ENCODE measurements at regions not wholly inside any gene's neighbourhood (a gene's known extent, or its start where the extent isn't known, plus 50 kb on each side); places are given as distances from the start of the nearest gene placed in this dataset.
"Not testable (repeated sequence)": the region's sequence is repeated elsewhere in the genome, so short reads cannot be mapped to it uniquely, and the experiment has no call there.

DNA sequence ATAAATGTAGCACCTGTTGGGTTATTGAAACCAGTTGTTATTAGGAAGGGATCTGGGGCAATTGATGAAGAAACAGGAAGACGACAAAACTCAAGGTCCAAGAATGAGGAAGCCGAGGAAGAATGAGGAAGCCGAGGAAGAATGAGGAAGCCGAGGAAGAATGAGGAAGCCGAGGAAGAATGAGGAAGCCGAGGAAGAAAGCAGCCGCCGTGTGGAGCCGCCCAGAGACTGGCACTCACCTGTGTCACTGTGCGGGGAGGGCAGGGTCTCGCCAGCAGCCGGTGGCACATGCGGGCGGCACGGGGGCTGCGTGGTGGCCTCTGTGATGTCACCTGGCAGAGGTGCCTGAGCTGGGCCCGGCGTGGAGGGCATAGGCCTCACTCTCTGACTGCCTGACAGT, 71.1 kb upstream of the CFAP46 start:
- H3K27ac ChIP-seq = no peak overlapping the region
- no peaks in the 10 kb centered on the region for H3K27me3 ChIP-seq
- no peaks in the 10 kb centered on the region for H3K36me3 ChIP-seq
- 71 to 77% methylated on average over 18 of the region's 18 CpGs for WGBS, 2 donors
- H3K4me1 ChIP-seq = peaks cover 0 to 12% of the 10 kb centered on the region in 2 donors
- intact Hi-C loops (cut with DNase I) = no loop called here
- DNase-seq = no peak
- TF ChIP-seq POLR2A (IDR thresholded peaks at IDR 0.05) = no peak
- TF ChIP-seq, protein P1, sequence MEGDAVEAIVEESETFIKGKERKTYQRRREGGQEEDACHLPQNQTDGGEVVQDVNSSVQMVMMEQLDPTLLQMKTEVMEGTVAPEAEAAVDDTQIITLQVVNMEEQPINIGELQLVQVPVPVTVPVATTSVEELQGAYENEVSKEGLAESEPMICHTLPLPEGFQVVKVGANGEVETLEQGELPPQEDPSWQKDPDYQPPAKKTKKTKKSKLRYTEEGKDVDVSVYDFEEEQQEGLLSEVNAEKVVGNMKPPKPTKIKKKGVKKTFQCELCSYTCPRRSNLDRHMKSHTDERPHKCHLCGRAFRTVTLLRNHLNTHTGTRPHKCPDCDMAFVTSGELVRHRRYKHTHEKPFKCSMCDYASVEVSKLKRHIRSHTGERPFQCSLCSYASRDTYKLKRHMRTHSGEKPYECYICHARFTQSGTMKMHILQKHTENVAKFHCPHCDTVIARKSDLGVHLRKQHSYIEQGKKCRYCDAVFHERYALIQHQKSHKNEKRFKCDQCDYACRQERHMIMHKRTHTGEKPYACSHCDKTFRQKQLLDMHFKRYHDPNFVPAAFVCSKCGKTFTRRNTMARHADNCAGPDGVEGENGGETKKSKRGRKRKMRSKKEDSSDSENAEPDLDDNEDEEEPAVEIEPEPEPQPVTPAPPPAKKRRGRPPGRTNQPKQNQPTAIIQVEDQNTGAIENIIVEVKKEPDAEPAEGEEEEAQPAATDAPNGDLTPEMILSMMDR (IDR thresholded peaks at IDR 0.05) = no peak
- no peak overlapping the region for H3K4me3 ChIP-seq (replicated peaks in 1 of 3)
- H3K9me3 ChIP-seq = no peaks in the 10 kb centered on the region

DNA sequence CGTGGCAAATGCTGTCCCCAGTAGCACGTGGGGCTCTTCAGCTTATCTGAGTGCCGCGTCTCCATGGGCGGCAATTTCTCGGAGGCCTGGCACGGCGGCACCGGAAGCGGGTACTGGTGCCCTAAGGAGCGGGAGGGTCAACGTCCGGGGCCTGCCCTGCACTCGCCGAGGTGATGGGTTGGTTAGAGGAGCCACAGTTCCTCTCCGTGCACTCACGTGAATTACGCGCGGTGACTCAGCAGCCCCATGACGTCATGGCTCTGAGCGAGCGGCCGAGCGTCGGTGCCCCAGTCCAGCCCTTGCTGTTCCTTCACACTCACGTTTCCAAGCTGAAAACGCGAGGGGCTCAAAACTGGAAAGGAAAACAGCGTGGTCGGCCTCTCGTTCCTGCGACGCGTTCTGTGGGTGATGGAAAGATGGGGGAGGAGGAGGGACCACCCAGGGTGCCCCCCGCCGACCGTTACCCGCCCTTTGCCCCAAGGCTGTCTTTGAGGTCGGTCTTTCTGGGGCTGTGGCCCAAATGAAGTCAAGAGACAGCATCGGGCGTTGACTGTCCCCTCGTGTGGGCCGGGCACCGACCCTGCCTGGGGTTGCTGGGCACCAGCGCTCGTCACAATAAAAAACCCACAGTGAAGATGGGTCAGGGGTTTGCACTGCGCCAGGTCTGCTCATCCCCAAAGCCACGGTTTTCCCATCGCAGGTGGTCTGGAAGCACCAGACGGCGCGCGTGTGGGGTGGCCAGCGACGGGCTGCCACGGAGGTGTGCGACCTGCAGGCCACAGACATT, 70.4 kb upstream of the CFAP46 start:
- TF ChIP-seq, protein P1 (IDR thresholded peaks at IDR 0.05) = no peak
- no peak for TF ChIP-seq POLR2A (IDR thresholded peaks at IDR 0.05)
- no peak overlapping the region for H3K27ac ChIP-seq
- peaks cover 0 to 12% of the 10 kb centered on the region in 2 donors for H3K4me1 ChIP-seq
- no peaks in the 10 kb centered on the region for H3K27me3 ChIP-seq
- intact Hi-C loops (cut with DNase I) = no loop called here
- 91 to 93% methylated on average over 33 to 58 of the region's 58 CpGs for WGBS, 2 donors
- no peak overlapping the region for H3K4me3 ChIP-seq (replicated peaks in 1 of 3)
- no peaks in the 10 kb centered on the region for H3K9me3 ChIP-seq
- DNase-seq = no peak
- H3K36me3 ChIP-seq = no peaks in the 10 kb centered on the region

DNA sequence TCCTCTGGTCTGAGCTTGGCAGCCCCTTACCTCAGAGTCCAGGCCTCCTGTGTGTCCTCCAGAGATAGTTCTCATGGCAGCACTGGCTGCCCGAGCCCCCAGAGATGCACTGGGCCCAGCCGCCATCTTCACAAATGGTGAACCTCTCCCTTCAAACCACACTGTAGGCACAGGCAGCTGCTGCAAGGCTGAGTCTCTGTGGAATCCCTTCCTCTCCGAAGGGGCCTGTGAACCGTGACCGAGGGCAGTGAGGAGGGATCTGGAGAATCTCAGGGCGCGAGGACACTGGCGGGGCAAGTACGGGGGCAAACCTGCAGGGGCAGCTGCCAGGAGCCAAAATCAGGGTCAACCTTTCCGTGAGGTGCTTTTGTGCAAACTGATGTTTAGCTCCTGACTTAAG, 69.5 kb upstream of the CFAP46 start:
- WGBS, 2 donors = 37 to 48% methylated on average over 9 to 10 of the region's 10 CpGs
- TF ChIP-seq POLR2A (IDR thresholded peaks at IDR 0.05) = no peak
- TF ChIP-seq, protein P1 (IDR thresholded peaks at IDR 0.05) = no peak
- intact Hi-C loops (cut with DNase I) = no loop called here
- Histone ChIP-seq H3K27me3 (no peaks in the 10 kb centered on the region), H3K4me1 (peaks cover 0 to 12% of the 10 kb centered on the region in 2 donors), H3K4me3 (replicated peaks in 1 of 3) (no peak overlapping the region), H3K9me3 (no peaks in the 10 kb centered on the region), H3K36me3 (no peaks in the 10 kb centered on the region), H3K27ac (no peak overlapping the region)
- DNase-seq = no peak

DNA sequence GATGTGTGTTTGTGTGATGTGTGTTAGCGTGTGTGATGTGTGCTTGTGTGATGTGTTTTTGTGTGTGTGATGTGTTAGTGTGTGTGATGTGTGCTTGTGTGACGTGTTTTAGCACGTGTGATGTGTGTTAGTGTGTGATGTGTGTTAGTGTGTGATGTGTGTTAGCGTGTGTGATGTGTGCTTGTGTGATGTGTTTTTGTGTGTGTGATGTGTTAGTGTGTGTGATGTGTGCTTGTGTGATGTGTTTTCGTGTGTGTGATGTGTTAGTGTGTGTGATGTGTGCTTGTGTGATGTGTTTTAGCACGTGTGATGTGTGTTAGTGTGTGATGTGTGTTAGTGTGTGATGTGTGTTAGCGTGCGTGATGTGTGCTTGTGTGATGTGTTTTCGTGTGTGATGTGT, 69.0 kb upstream of the CFAP46 start:
- intact Hi-C loops (cut with DNase I) = not testable (repeated sequence)

DNA sequence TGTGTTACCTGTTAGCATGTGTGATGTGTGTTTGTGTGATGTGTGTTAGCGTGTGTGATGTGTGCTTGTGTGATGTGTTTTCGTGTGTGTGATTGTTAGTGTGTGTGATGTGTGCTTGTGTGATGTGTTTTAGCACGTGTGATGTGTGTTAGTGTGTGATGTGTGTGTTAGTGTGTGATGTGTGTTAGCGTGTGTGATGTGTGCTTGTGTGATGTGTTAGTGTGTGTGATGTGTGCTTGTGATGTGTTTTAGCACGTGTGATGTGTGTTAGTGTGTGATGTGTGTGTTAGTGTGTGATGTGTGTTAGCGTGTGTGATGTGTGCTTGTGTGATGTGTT, 68.4 kb upstream of the CFAP46 start:
- intact Hi-C loops (cut with DNase I); H3K4me3 ChIP-seq (replicated peaks in 1 of 3); H3K9me3 ChIP-seq; H3K36me3 ChIP-seq; DNase-seq; H3K27ac ChIP-seq; H3K27me3 ChIP-seq: not testable (repeated sequence)
- H3K4me1 ChIP-seq = peaks cover 0 to 12% of the 10 kb centered on the region in 2 donors
- 86 to 92% methylated on average over 6 of the region's 6 CpGs for WGBS, 2 donors

More for the DNA sequence above, 69.0 kb upstream of the CFAP46 start:
- H3K4me1 ChIP-seq = peaks cover 0 to 12% of the 10 kb centered on the region in 2 donors
- not testable (repeated sequence) for H3K4me3 ChIP-seq (replicated peaks in 1 of 3); H3K36me3 ChIP-seq; H3K9me3 ChIP-seq; H3K27ac ChIP-seq; DNase-seq; H3K27me3 ChIP-seq
- 75 to 80% methylated on average over 9 of the region's 9 CpGs for WGBS, 2 donors

DNA sequence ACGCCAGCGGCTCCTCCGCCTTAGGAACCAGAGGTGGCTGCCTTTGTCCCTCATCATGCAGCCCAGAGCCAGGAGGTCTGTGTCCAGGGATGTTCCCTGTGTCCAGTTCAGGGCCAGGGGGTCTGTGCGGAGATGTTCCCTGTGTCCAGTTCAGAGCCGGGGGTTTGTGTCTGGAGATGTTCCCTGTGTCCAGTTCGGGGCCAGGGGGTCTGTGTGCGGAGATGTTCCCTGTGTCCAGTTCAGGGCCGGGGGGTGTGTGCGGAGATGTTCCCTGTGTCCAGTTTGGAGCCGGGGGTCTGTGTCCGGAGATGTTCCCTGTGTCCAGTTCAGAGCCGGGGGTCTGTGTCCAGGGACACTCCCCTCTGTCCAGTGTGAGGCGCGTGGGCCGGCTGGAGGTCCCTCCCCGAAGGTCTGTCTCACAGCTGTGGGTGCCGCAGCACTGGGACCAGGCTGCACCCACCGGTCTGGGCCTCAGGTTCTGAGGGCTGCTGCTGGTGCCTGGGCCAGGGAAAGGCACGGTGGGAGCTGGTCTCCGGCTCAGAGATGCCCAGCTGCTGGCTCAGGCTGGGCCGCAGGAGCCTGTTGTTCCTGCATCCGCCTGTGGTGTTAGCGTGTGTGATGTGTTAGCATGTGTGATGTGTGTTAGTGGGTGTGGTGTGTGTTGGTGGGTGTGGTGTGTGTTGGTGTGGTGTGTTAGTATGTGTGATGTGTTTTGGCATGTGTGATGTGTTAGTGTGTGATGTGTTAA, 67.9 kb upstream of the CFAP46 start:
- WGBS, 2 donors = 73 to 78% methylated on average over 10 to 23 of the region's 23 CpGs
- DNase-seq = no peak
- Histone ChIP-seq H3K4me3 (replicated peaks in 1 of 3) (no peak overlapping the region), H3K27ac (no peak overlapping the region), H3K36me3 (no peaks in the 10 kb centered on the region), H3K4me1 (peaks cover 0 to 12% of the 10 kb centered on the region in 2 donors), H3K9me3 (no peaks in the 10 kb centered on the region), H3K27me3 (no peaks in the 10 kb centered on the region)
- no peak for TF ChIP-seq POLR2A (IDR thresholded peaks at IDR 0.05)
- TF ChIP-seq, protein P1 (IDR thresholded peaks at IDR 0.05) = no peak
- intact Hi-C loops (cut with DNase I) = no loop called here
